ENCODE measurements at regions not wholly inside any gene's neighbourhood (a gene's known extent, or its start where the extent isn't known, plus 50 kb on each side); places are given as distances from the start of the nearest gene placed in this dataset.

- no peaks in the 10 kb centered on the region for H3K27me3 Mint-ChIP-seq (ENCODE audit: insufficient read depth, low read depth, poor library complexity)
- no peaks in the 10 kb centered on the region for H3K36me3 Mint-ChIP-seq (ENCODE audit: low read depth)
- ATAC-seq (no peak), DNase-seq (ENCODE audit: low spot score) (no peak)
- Histone ChIP-seq H3K4me2 (no peak overlapping the region), H3K9me2 (ENCODE audit: insufficient read depth) (peaks cover 5% of the 10 kb centered on the region; the same call in 1 of the 2 replicates), H2AFZ (no peak overlapping the region), H3F3A (replicated peaks; ENCODE audit: low read depth) (no peaks in the 10 kb centered on the region), H3K27me3 (ENCODE audit: insufficient read depth) (no peaks in the 10 kb centered on the region), H3K4me1 (ENCODE audit: insufficient read depth) (no peaks in the 10 kb centered on the region), H4K20me1 (replicated peaks; ENCODE audit: insufficient read depth) (no peaks in the 10 kb centered on the region), H3K4me3 (no peak overlapping the region), H3K36me3 (ENCODE audit: insufficient read depth) (no peaks in the 10 kb centered on the region), H3K79me2 (replicated peaks; ENCODE audit: insufficient read depth) (no peaks in the 10 kb centered on the region), H3K27ac (ENCODE audit: low read depth) (no peak overlapping the region)
- H3K9me3 Mint-ChIP-seq, result peaks cover 7% of the 10 kb centered on the region
- TF ChIP-seq EZH2phosphoT487 (IDR thresholded peaks at IDR 0.05; ENCODE audit: unreplicated experiment) (no peak), ZNF114 (CRISPR knock-in tag; IDR thresholded peaks at IDR 0.05) (no peak), CREB1 (CRISPR knock-in tag; IDR thresholded peaks at IDR 0.05; ENCODE audit: low read depth) (no peak), ZNF462 (CRISPR knock-in tag; IDR thresholded peaks at IDR 0.05) (no peak), POLR2AphosphoS5 (IDR thresholded peaks at IDR 0.05; ENCODE audit: low read depth) (no peak), CTCF (conservative IDR thresholded peaks at IDR 0.05; ENCODE audit: low read depth in 2 of 2) (no peak), STAT1 (IDR thresholded peaks at IDR 0.05; ENCODE audit: unreplicated experiment) (no peak), JUNB (IDR thresholded peaks at IDR 0.05; ENCODE audit: unreplicated experiment) (no peak), EZH2 (IDR thresholded peaks at IDR 0.05; ENCODE audit: low read depth, unreplicated experiment) (no peak), ETS1 (IDR thresholded peaks at IDR 0.05) (no peak), NANOG (IDR thresholded peaks at IDR 0.05; ENCODE audit: borderline replicate concordance) (no peak), REST (IDR thresholded peaks at IDR 0.05; ENCODE audit: unreplicated experiment) (no peak), ZNF331 (CRISPR knock-in tag; IDR thresholded peaks at IDR 0.05; ENCODE audit: low read depth) (no peak)
- H3K4me3 Mint-ChIP-seq, result no peak overlapping the region
- no peaks in the 10 kb centered on the region for H3K4me1 Mint-ChIP-seq
- H3K27ac Mint-ChIP-seq, result no peak overlapping the region
These were observed 238.3 kb upstream of the IRX1 start for GRCh38 chr5:3357291-3357690.
